ENCODE measurements at regions not wholly inside any gene's neighbourhood (a gene's known extent, or its start where the extent isn't known, plus 50 kb on each side); places are given as distances from the start of the nearest gene placed in this dataset.

GRCh38 chrX:94041881-94042280 lies 367.9 kb downstream of the FAM133A start:
- no peak for TF ChIP-seq CTCF (IDR thresholded peaks at IDR 0.05)
- no peak for DNase-seq
- intact Hi-C loops (cut with DNase I), result no loop called here
- Histone ChIP-seq H3K9me3 (no peaks in the 10 kb centered on the region), H3K36me3 (ENCODE audit: insufficient read depth in 1 of 2, low read depth in 1 of 2) (no peaks in the 10 kb centered on the region), H3K4me3 (no peak overlapping the region), H3K4me1 (no peaks in the 10 kb centered on the region), H3K27me3 (ENCODE audit: insufficient read depth in 3 of 3, low read length in 2 of 3) (no peaks in the 10 kb centered on the region), H3K27ac (no peak overlapping the region)
- 79 to 84% (median 84%) methylated on average over 2 of the region's 2 CpGs for WGBS, 3 donors
- no peak for ATAC-seq

DNA sequence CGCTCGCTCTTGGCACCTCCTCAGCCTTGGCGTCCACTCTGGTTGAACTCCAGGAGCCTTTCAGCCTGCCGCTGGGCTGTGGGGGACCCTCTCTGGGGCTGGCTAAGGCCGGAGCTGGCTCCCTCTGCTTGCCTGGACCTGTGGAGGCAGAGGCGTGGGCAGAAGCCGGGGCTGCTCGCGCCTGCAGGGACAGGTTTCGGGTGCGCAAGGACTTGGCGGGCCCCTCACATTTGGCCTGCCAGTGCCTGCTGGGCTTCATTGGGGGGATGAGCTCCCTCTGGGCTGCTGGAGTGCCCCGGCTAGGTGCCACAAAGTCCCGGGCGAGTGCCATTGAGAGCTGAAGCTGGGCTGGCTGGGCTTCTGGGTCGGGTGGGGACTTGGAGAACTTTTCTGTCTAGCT lies 371.7 kb downstream of the FAM133A start:
- no peak for TF ChIP-seq CTCF (IDR thresholded peaks at IDR 0.05)
- ATAC-seq (no peak), DNase-seq (no peak)
- no peaks in the 10 kb centered on the region for H3K36me3 ChIP-seq (ENCODE audit: insufficient read depth in 1 of 2, low read depth in 1 of 2)
- 83 to 85% (median 83%) methylated on average over 16 of the region's 16 CpGs for WGBS, 3 donors
- no peak overlapping the region for H3K27ac ChIP-seq
- no peaks in the 10 kb centered on the region for H3K27me3 ChIP-seq (ENCODE audit: insufficient read depth in 3 of 3, low read length in 2 of 3)
- H3K9me3 ChIP-seq, result no peaks in the 10 kb centered on the region
- H3K4me3 ChIP-seq, result no peak overlapping the region
- intact Hi-C loops (cut with DNase I), result no loop called here
- no peaks in the 10 kb centered on the region for H3K4me1 ChIP-seq

DNA sequence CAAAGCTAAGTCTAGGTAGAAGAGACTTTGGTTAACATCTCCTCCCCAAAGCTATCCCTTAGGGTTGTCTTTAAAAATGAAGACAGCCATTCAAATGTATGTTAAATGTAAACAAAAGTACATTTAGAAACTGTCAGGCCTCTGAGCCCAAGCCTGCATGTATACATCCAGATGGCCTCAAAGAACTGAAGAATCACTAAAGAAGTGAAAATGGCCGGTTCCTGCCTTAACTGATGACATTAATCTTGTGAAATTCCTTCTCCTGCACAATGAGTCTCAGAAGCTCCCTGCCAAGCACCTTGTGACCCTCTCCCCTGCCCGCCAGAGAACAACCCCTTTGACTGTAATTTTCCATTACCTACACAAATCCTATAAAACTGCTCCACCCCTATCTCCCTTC lies 377.9 kb downstream of the FAM133A start:
- ATAC-seq (no peak), DNase-seq (no peak)
- H3K36me3 ChIP-seq (ENCODE audit: insufficient read depth in 1 of 2, low read depth in 1 of 2), result no peaks in the 10 kb centered on the region
- no peaks in the 10 kb centered on the region for H3K27me3 ChIP-seq (ENCODE audit: insufficient read depth in 3 of 3, low read length in 2 of 3)
- no peak overlapping the region for H3K27ac ChIP-seq
- no peaks in the 10 kb centered on the region for H3K4me1 ChIP-seq
- intact Hi-C loops (cut with DNase I), result no loop called here
- H3K9me3 ChIP-seq, result no peaks in the 10 kb centered on the region
- no peak overlapping the region for H3K4me3 ChIP-seq
- no peak for TF ChIP-seq CTCF (IDR thresholded peaks at IDR 0.05)
- 23 to 51% (median 34%) methylated on average over 2 of the region's 2 CpGs for WGBS, 3 donors

DNA sequence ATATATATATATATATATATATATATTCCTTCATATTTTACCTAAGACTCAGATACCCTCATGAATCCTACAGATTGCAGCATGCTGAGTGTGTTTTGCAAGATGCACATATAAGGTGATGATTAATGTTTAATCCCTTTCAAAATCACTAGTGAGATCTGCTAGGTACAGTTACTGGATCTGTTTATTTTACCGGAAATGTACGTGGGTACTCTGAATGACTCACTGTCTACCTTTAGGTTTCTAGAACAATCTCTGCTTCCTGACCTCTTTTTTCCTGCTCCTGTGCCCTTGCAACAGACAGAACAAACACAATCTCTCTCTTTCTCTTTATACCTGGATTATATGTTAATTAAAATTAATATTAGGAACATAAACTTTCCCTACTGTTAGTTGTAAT lies 379.6 kb downstream of the FAM133A start:
- Histone ChIP-seq H3K9me3 (no peaks in the 10 kb centered on the region), H3K27ac (no peak overlapping the region), H3K27me3 (ENCODE audit: insufficient read depth in 3 of 3, low read length in 2 of 3) (no peaks in the 10 kb centered on the region), H3K36me3 (ENCODE audit: insufficient read depth in 1 of 2, low read depth in 1 of 2) (no peaks in the 10 kb centered on the region), H3K4me3 (no peak overlapping the region), H3K4me1 (no peaks in the 10 kb centered on the region)
- ATAC-seq, result no peak
- no peak for DNase-seq
- intact Hi-C loops (cut with DNase I), result no loop called here
- TF ChIP-seq CTCF (IDR thresholded peaks at IDR 0.05), result no peak
- WGBS, 3 donors, result 73 to 80% (median 75%) methylated on average over 2 of the region's 2 CpGs

DNA sequence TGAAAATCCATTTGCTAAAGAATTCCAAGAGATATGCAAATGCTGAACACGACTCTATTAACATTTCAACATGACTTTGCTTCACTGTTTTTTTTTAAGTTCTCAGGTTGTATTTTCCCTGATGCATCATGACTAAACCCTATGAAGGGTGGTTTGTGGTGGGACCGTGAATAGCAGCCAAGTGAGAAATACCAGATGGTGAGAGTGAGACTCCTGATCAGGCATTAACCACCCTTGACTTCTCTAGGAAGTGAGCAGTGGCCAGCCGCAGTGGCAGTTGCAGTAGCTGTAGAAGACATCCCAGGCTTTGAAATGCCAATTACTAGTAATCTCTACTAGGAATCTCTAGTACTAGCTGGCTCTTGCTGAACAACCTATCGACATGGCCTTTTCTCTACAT lies 383.4 kb downstream of the FAM133A start:
- Histone ChIP-seq H3K27ac (no peak overlapping the region), H3K4me1 (no peaks in the 10 kb centered on the region), H3K36me3 (ENCODE audit: insufficient read depth in 1 of 2, low read depth in 1 of 2) (no peaks in the 10 kb centered on the region), H3K9me3 (no peaks in the 10 kb centered on the region), H3K27me3 (ENCODE audit: insufficient read depth in 3 of 3, low read length in 2 of 3) (peaks cover 0 to 9% (median 0%) of the 10 kb centered on the region in 3 donors), H3K4me3 (no peak overlapping the region)
- no peak for ATAC-seq
- intact Hi-C loops (cut with DNase I), result no loop called here
- TF ChIP-seq CTCF (IDR thresholded peaks at IDR 0.05), result no peak
- WGBS, 3 donors, result 53 to 69% (median 56%) methylated on average over 4 of the region's 4 CpGs
- no peak for DNase-seq

All from psoas muscle (tissue), 7 donors.